A549 (cell line): ENCODE measurements at regions not wholly inside any gene's neighbourhood (a gene's known extent, or its start where the extent isn't known, plus 50 kb on each side); places are given as distances from the start of the nearest gene placed in this dataset.

Source experiments
- CBX2 ChIP-seq: fragments of 200-600 bp; sonication (generic); IDR thresholded peaks from 2 replicates; pipeline ENCODE4 v1.6.1; 2016; ENCODE audit warnings: low read depth, mild to moderate bottlenecking, borderline replicate concordance
- CHD2 ChIP-seq: fragments of 150-350 bp; IDR thresholded peaks from 2 replicates; pipeline ENCODE4 v1.6.1; 2014; ENCODE audit warnings: low read length; ENCODE audit not compliant: partially characterized antibody
- CTCF ChIP-seq: fragments of >200 bp; sonication (Bioruptor Twin); formaldehyde crosslinking; IDR thresholded peaks from 3 replicates; pipeline ENCODE4 v1.5.1; 2016
- E2F6 ChIP-seq: IDR thresholded peaks from 2 replicates; pipeline ENCODE4 v1.6.1; 2012; ENCODE audit warnings: low read depth, borderline replicate concordance
- HDAC2 ChIP-seq: fragments of 200-600 bp; sonication (generic); IDR thresholded peaks from 2 replicates; pipeline ENCODE4 v1.6.1; 2016
- POLR2A ChIP-seq: IDR thresholded peaks from 2 replicates; pipeline ENCODE4 v1.6.1; 2012; ENCODE audit warnings: mild to moderate bottlenecking, low read length
- ZNF302 ChIP-seq: fragments of 250-450 bp; sonication (Bioruptor Pico); IDR thresholded peaks from 2 replicates; pipeline ENCODE4 v1.9.0; 2021; ENCODE audit warnings: inconsistent platforms, mild to moderate bottlenecking, moderate library complexity

GRCh38 chr12:62192180-62192902 lies 67.9 kb upstream of the USP15 start:
- TF ChIP-seq CTCF (peak; percentile 89), POLR2A (no peak), CBX2 (no peak), ZNF302 (CRISPR knock-in tag) (no peak), HDAC2 (no peak), E2F6 (0 out of 2 replicates have a peak, but pooled peaks have one; percentile 35), CHD2 (no peak)
